SK-N-SH treated with all-trans-retinoic acid at 6 μM for 48 hours (cell line): ENCODE measurements at regions not wholly inside any gene's neighbourhood (a gene's known extent, or its start where the extent isn't known, plus 50 kb on each side); places are given as distances from the start of the nearest gene placed in this dataset.

Source experiments
- ATAC-seq: fragments of 200-7000 bp; cut with Tn5 transposase; 3 replicates; pipeline ENCODE4 v1.9.1; 2020; ENCODE audit warnings: mild to moderate bottlenecking, moderate library complexity
- ARNTL ChIP-seq: fragments of 450-650 bp; formaldehyde crosslinking; IDR thresholded peaks from 2 replicates; pipeline ENCODE4 v1.5.0; 2020; ENCODE audit warnings: low read depth, mild to moderate bottlenecking, moderate library complexity, borderline replicate concordance
- BACH2 ChIP-seq: fragments of 250-450 bp; sonication (Bioruptor Pico); IDR thresholded peaks from 2 replicates; pipeline ENCODE4 v1.9.0; 2021; ENCODE audit warnings: mild to moderate bottlenecking, borderline replicate concordance
- CREB5 ChIP-seq: fragments of 250-450 bp; sonication (Bioruptor Pico); IDR thresholded peaks from 2 replicates; pipeline ENCODE4 v1.5.1; 2020; ENCODE audit warnings: low read depth, mild to moderate bottlenecking, moderate library complexity
- CSDC2 ChIP-seq: fragments of 250-450 bp; sonication (Bioruptor Pico); IDR thresholded peaks from 2 replicates; pipeline ENCODE4 v1.5.0; 2020; ENCODE audit warnings: mild to moderate bottlenecking, moderate library complexity
- CSRNP3 ChIP-seq: fragments of 250-450 bp; sonication (Bioruptor Pico); IDR thresholded peaks from 2 replicates; pipeline ENCODE4 v1.5.1; 2021; ENCODE audit warnings: mild to moderate bottlenecking, moderate library complexity
- ESRRG ChIP-seq: fragments of 250-450 bp; sonication (Bioruptor Pico); IDR thresholded peaks from 2 replicates; pipeline ENCODE4 v1.6.1; 2021; ENCODE audit warnings: mild to moderate bottlenecking
- GLIS3 ChIP-seq: fragments of 250-450 bp; sonication (Bioruptor Pico); IDR thresholded peaks from 2 replicates; pipeline ENCODE4 v1.5.0; 2020; ENCODE audit warnings: mild to moderate bottlenecking, moderate library complexity
- PATZ1 ChIP-seq: fragments of 250-450 bp; sonication (Bioruptor Pico); IDR thresholded peaks from 2 replicates; pipeline ENCODE4 v1.8.0; 2020; ENCODE audit warnings: mild to moderate bottlenecking, moderate library complexity, borderline replicate concordance
- POU6F1 ChIP-seq: fragments of 250-450 bp; sonication (Bioruptor Pico); IDR thresholded peaks from 2 replicates; pipeline ENCODE4 v1.8.0; 2021; ENCODE audit warnings: low read depth, mild to moderate bottlenecking, moderate library complexity, borderline replicate concordance
- PPARA ChIP-seq: fragments of 250-450 bp; sonication (Bioruptor Pico); IDR thresholded peaks from 2 replicates; pipeline ENCODE4 v1.5.0; 2020; ENCODE audit warnings: mild to moderate bottlenecking, borderline replicate concordance
- RARB ChIP-seq: fragments of 250-450 bp; sonication (Bioruptor Pico); IDR thresholded peaks from 2 replicates; pipeline ENCODE4 v1.8.0; 2021; ENCODE audit warnings: mild to moderate bottlenecking, moderate library complexity
- TCF4 ChIP-seq: fragments of 250-450 bp; sonication (Bioruptor Pico); IDR thresholded peaks from 2 replicates; pipeline ENCODE4 v1.8.0; 2021; ENCODE audit warnings: mild to moderate bottlenecking, moderate library complexity, borderline replicate concordance
- TOX ChIP-seq: fragments of 250-450 bp; sonication (Bioruptor Pico); IDR thresholded peaks from 2 replicates; pipeline ENCODE4 v1.8.0; 2021; ENCODE audit warnings: mild to moderate bottlenecking, moderate library complexity, borderline replicate concordance
- TSHZ2 ChIP-seq: fragments of 250-450 bp; sonication (Bioruptor Pico); IDR thresholded peaks from 2 replicates; pipeline ENCODE4 v1.5.0; 2020; ENCODE audit warnings: mild to moderate bottlenecking, moderate library complexity
- ZC3H10 ChIP-seq: fragments of 250-450 bp; sonication (Bioruptor Pico); IDR thresholded peaks from 2 replicates; pipeline ENCODE4 v1.5.1; 2021; ENCODE audit warnings: mild to moderate bottlenecking, moderate library complexity
- ZFP30 ChIP-seq: fragments of 450-650 bp; formaldehyde crosslinking; IDR thresholded peaks from 2 replicates; pipeline ENCODE4 v1.5.0; 2022; ENCODE audit warnings: mild to moderate bottlenecking, moderate library complexity
- ZNF565 ChIP-seq: fragments of 450-650 bp; formaldehyde crosslinking; conservative IDR thresholded peaks from 2 replicates; pipeline ENCODE4 v1.5.0; 2020; ENCODE audit warnings: low read depth, mild to moderate bottlenecking, moderate library complexity
- ZNF8 ChIP-seq: fragments of 450-650 bp; formaldehyde crosslinking; IDR thresholded peaks from 2 replicates; pipeline ENCODE4 v1.5.0; 2020; ENCODE audit warnings: mild to moderate bottlenecking, moderate library complexity

- TF ChIP-seq TOX (CRISPR knock-in tag) (no peak), CSRNP3 (CRISPR knock-in tag) (no peak), CREB5 (CRISPR knock-in tag) (no peak), ESRRG (no peak), ZC3H10 (CRISPR knock-in tag) (no peak), ZNF565 (CRISPR knock-in tag) (no peak), ZNF8 (CRISPR knock-in tag) (no peak), PPARA (CRISPR knock-in tag) (no peak), PATZ1 (no peak), ZFP30 (CRISPR knock-in tag) (no peak), ARNTL (CRISPR knock-in tag) (no peak), BACH2 (CRISPR knock-in tag) (no peak), TCF4 (CRISPR knock-in tag) (no peak), RARB (CRISPR knock-in tag) (no peak), POU6F1 (CRISPR knock-in tag) (no peak), TSHZ2 (CRISPR knock-in tag) (no peak)
- TF ChIP-seq, all 23 proteins: peak for 0
- ATAC-seq: no peak
Measured at GRCh38 chr18:75551071-75551470, 123.6 kb upstream of the SMIM21 start.

GRCh38 chr18:75548353-75548905 lies 120.9 kb upstream of the SMIM21 start:
- ATAC-seq: no peak

More at GRCh38 chr18:75548353-75548905, 120.9 kb upstream of the SMIM21 start:
- TF ChIP-seq TOX (CRISPR knock-in tag) (no peak), RARB (CRISPR knock-in tag) (no peak), POU6F1 (CRISPR knock-in tag) (no peak), TCF4 (CRISPR knock-in tag) (no peak), CREB5 (CRISPR knock-in tag) (no peak), GLIS3 (CRISPR knock-in tag) (no peak), ZC3H10 (CRISPR knock-in tag) (no peak), TSHZ2 (CRISPR knock-in tag) (no peak), CSDC2 (CRISPR knock-in tag) (no peak), CSRNP3 (CRISPR knock-in tag) (no peak), ARNTL (CRISPR knock-in tag) (no peak), PATZ1 (no peak)
